Thyroid gland (tissue), 4 donors: ENCODE measurements at regions not wholly inside any gene's neighbourhood (a gene's known extent, or its start where the extent isn't known, plus 50 kb on each side); places are given as distances from the start of the nearest gene placed in this dataset.

ENCODE experiments used
- DNase-seq, 2 donors: peaks; one replicate each; pipeline ENCODE4 v3.0.0-alpha.2; 2019
- H3K27ac ChIP-seq, 3 donors: fragments of 200-600 bp; sonication (generic); 1 replicate in 2 of 3; 2 replicates in 1 of 3; pipeline ENCODE4 v1.5.1; 2016 to 2019; ENCODE audit warnings: mild to moderate bottlenecking in 1 of 3, moderate library complexity in 1 of 3
- H3K27me3 ChIP-seq: fragments of 200-600 bp; sonication (generic); one replicate; pipeline ENCODE4 v1.5.1; 2019
- H3K36me3 ChIP-seq, 2 donors: fragments of 200-600 bp; sonication (generic); one replicate each; pipeline ENCODE4 v1.5.1; 2016 to 2019
- H3K4me1 ChIP-seq, 2 donors: fragments of 200-600 bp; sonication (generic); one replicate each; pipeline ENCODE4 v1.5.1; 2017 to 2019
- H3K4me3 ChIP-seq, 3 donors: fragments of 200-600 bp; sonication (generic); replicated peaks in 1 of 3; 1 replicate in 2 of 3; 2 replicates in 1 of 3; pipeline ENCODE4 v1.5.1; 2016; ENCODE audit warnings: mild to moderate bottlenecking in 1 of 3
- H3K9me3 ChIP-seq: fragments of 200-600 bp; sonication (generic); one replicate; pipeline ENCODE4 v1.5.1; 2017
- POLR2A ChIP-seq, 2 donors: fragments of 450-650 bp; IDR thresholded peaks; one replicate each; pipeline ENCODE4 v1.6.1; 2017; ENCODE audit warnings: antibody characterized with exemption in 2 of 2, mild to moderate bottlenecking in 2 of 2, moderate library complexity in 1 of 2
- WGBS, 2 donors: methylation state at CpG; one replicate each; pipeline ENCODE4 v1.1.5; 2017; 5-methylcytosine and 5-hydroxymethylcytosine counted together
- intact Hi-C: fragments of 100-400 bp; cut with DNase I; formaldehyde crosslinking; loops from one replicate; pipeline ENCODE4 v1.15.1; 2023
- TF ChIP-seq, protein P1 (sequence below), 6 experiments: fragments of 200-600 bp in 3 of 6; fragments of 450-650 bp in 3 of 6; sonication (generic) in 3 of 6; IDR thresholded peaks; one replicate each; pipeline ENCODE4 v1.5.1; 2016 to 2019; ENCODE audit warnings: antibody characterized with exemption in 6 of 6, mild to moderate bottlenecking in 2 of 6, inconsistent platforms in 1 of 6, moderate library complexity in 1 of 6

DNA sequence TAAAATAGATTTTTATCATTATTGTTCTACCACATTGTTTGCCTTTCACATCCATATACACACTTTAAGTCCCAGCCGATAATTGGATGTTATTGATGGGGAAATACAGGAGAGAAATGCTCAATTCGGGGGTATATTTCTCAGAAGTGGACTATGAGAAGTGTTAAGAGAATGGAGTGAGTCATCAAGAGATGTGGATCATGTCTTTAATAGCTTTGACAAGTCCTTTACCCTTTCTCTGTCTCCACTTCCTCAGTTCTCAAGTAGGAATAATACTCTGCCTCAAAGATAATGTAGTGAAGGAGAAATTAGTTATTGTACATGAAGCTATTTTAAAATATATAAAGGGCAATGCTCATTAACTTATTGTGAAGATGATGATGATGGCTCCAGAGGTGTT is 1017.6 kb upstream of the PIK3C3 start:
- no peaks in the 10 kb centered on the region for H3K9me3 ChIP-seq
- intact Hi-C loops: no loop called here

DNA sequence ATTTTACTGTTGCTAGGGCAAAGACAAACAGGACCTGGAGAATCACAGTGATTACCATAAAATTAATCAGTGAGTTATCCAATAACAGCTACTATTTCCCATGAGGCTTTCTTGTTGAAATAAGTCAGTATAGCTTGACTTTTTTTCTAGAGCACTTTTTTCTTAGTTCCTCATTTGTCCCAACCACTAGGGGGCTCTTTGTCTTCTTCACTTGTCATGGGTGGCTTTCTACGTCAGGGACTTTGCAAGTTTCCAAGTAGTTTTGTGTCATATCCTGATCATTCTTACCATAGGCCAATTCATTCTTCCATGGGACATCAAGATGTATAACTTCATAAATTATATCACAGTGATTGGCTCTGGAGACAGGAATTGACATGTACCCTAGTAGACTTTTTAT is 1019.6 kb upstream of the PIK3C3 start:
- Histone ChIP-seq H3K9me3 (no peaks in the 10 kb centered on the region), H3K4me3 (no peak overlapping the region), H3K27ac (no peak overlapping the region), H3K27me3 (no peaks in the 10 kb centered on the region), H3K4me1 (no peaks in the 10 kb centered on the region), H3K36me3 (no peaks in the 10 kb centered on the region)
- DNase-seq: no peak
- TF ChIP-seq, protein P1, sequence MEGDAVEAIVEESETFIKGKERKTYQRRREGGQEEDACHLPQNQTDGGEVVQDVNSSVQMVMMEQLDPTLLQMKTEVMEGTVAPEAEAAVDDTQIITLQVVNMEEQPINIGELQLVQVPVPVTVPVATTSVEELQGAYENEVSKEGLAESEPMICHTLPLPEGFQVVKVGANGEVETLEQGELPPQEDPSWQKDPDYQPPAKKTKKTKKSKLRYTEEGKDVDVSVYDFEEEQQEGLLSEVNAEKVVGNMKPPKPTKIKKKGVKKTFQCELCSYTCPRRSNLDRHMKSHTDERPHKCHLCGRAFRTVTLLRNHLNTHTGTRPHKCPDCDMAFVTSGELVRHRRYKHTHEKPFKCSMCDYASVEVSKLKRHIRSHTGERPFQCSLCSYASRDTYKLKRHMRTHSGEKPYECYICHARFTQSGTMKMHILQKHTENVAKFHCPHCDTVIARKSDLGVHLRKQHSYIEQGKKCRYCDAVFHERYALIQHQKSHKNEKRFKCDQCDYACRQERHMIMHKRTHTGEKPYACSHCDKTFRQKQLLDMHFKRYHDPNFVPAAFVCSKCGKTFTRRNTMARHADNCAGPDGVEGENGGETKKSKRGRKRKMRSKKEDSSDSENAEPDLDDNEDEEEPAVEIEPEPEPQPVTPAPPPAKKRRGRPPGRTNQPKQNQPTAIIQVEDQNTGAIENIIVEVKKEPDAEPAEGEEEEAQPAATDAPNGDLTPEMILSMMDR (IDR thresholded peaks at IDR 0.05): peak in 4 of 6 experiments; percentile 17 to 40 (median 35)
- TF ChIP-seq POLR2A (IDR thresholded peaks at IDR 0.05): no peak
- intact Hi-C loops: no loop called here
- 38 to 47% methylated on average over 1 of the region's 1 CpG for WGBS, 2 donors

More for the DNA sequence above, 1017.6 kb upstream of the PIK3C3 start:
- Histone ChIP-seq H3K4me3 (no peak overlapping the region), H3K27me3 (no peaks in the 10 kb centered on the region), H3K4me1 (no peaks in the 10 kb centered on the region), H3K27ac (no peak overlapping the region), H3K36me3 (no peaks in the 10 kb centered on the region)
- TF ChIP-seq, protein P1 (IDR thresholded peaks at IDR 0.05): no peak
- no peak for TF ChIP-seq POLR2A (IDR thresholded peaks at IDR 0.05)
- DNase-seq: no peak
- 91 to 94% methylated on average over 2 of the region's 2 CpGs for WGBS, 2 donors

DNA sequence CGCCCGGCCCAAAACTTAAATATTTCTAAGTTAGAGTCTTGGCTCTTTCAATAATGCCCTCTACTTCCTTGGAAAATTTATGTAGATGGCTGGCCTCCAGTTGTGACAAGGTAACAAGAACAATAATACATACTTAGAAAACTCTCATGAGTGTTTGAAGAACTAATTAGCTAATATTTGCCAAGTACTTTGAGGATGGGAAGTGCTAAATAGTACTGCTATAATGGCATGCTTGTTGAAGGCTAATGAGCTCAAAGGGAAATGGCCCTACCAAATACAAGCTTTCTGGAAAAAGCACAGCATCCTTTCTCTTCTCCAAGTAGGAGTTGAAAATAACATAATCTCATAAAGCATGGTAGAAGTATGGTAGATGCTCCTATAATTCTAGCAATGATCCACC is 1022.2 kb upstream of the PIK3C3 start:
- H3K9me3 ChIP-seq: no peaks in the 10 kb centered on the region
- TF ChIP-seq, protein P1 (IDR thresholded peaks at IDR 0.05): no peak
- no peak overlapping the region for H3K4me3 ChIP-seq
- intact Hi-C loops: no loop called here
- H3K27me3 ChIP-seq: no peaks in the 10 kb centered on the region
- 97 to 100% methylated on average over 2 of the region's 2 CpGs for WGBS, 2 donors
- H3K4me1 ChIP-seq: no peaks in the 10 kb centered on the region
- DNase-seq: no peak
- H3K36me3 ChIP-seq: no peaks in the 10 kb centered on the region
- no peak overlapping the region for H3K27ac ChIP-seq

DNA sequence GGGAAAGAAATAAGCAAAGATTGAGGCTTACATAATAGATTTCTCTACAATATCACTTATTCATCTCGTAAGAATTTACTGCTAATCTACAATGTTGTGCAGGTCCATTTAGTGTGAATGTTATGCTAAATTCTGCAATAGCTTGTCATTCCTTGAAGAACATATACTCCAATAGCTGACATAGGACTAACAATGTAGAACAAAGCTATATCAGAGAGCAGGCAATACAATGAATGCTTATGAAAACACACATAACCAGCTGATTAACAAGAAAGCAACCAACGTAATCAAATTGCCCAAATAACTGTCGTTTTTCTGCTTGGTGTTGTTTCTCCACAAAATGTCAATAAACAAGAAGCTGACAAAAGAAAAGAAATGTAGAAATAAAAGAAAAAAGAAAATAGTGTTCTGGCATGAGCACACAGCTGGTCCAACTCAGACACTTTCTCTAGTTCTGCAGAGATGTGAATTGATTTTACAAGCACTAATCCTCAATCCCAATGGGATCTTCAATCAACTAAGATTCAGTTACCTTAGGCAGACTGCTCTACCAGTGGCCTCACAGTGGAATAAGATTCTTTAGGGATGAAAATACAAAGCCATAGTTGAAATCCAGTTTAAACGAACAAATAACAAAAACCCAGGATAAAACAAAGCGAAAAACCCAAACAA is 1024.7 kb upstream of the PIK3C3 start:
- no peaks in the 10 kb centered on the region for H3K36me3 ChIP-seq
- no peak for TF ChIP-seq POLR2A (IDR thresholded peaks at IDR 0.05)
- TF ChIP-seq, protein P1 (IDR thresholded peaks at IDR 0.05): no peak
- WGBS, 2 donors: 77 to 79% methylated on average over 5 of the region's 5 CpGs
- H3K9me3 ChIP-seq: no peaks in the 10 kb centered on the region
- intact Hi-C loops: no loop called here
- no peaks in the 10 kb centered on the region for H3K27me3 ChIP-seq
- no peak overlapping the region for H3K4me3 ChIP-seq
- no peak for DNase-seq
- no peak overlapping the region for H3K27ac ChIP-seq
- no peaks in the 10 kb centered on the region for H3K4me1 ChIP-seq

DNA sequence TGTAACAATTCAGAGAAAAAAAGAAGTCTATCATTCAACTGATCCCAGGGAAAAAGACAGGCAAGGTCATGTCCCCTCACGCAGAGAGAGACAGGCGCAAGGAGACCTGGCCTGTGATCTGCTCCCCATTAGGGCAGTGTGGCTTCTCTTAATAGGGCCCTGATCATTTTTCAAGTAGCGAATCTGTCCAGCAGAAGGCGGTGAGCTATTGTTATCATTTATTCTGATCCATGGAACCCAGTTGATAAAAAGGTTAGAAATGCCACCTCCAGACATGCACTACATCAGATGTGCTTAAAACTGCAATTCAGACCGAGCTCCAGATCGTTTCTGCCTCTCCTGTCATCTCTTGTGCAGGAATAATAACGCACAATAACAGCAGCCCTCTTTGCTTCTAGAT is 1025.6 kb upstream of the PIK3C3 start:
- H3K27me3 ChIP-seq: no peaks in the 10 kb centered on the region
- TF ChIP-seq POLR2A (IDR thresholded peaks at IDR 0.05): no peak
- TF ChIP-seq, protein P1 (IDR thresholded peaks at IDR 0.05): no peak
- no peaks in the 10 kb centered on the region for H3K4me1 ChIP-seq
- H3K27ac ChIP-seq: no peak overlapping the region
- no peaks in the 10 kb centered on the region for H3K9me3 ChIP-seq
- DNase-seq: no peak
- H3K4me3 ChIP-seq: no peak overlapping the region
- H3K36me3 ChIP-seq: no peaks in the 10 kb centered on the region
- intact Hi-C loops: no loop called here
- WGBS, 2 donors: 83% methylated on average over 7 of the region's 7 CpGs
